HepG2 (cell line): ENCODE measurements at regions not wholly inside any gene's neighbourhood (a gene's known extent, or its start where the extent isn't known, plus 50 kb on each side); places are given as distances from the start of the nearest gene placed in this dataset.

Experiments
- ATAC-seq: fragments of 200-7000 bp; cut with Tn5 transposase; 3 replicates; pipeline ENCODE4 v1.9.1; 2020; ENCODE audit warnings: mild to moderate bottlenecking, moderate library complexity
- BruUV-seq: library from RNA; stranded (reverse); fragments of 400-500 nt; replicated peaks from 2 replicates; lab custom pipeline; 2021; lab: Mats Ljungman, UMichigan
- CTCF ChIA-PET: fragments of 300-600 bp; formaldehyde crosslinking; extraction: SDS; loops from one replicate; lab custom pipeline; 2021; ENCODE audit warnings: low total read pairs, inconsistent platforms, low intra/inter-chr PET ratio; lab: Yijun Ruan, JAX
- POLR2A ChIA-PET: fragments of 350-600 bp; sonication (Branson Sonifier 250); formaldehyde crosslinking; loops from one replicate; lab custom pipeline; 2020; ENCODE audit warnings: antibody characterized with exemption, inconsistent platforms; lab: Yijun Ruan, JAX
- DNase-seq: peaks from one replicate; pipeline ENCODE4 v3.0.0-alpha.2; 2015; ENCODE audit warnings: low spot score
- FAIRE-seq: peaks from 3 replicates; lab custom pipeline; 2011; peaks lifted over from hg19 to GRCh38; lab: Jason Lieb, UNC
- H2AFZ ChIP-seq: one replicate; pipeline ENCODE4 v1.6.1; 2011; ENCODE audit warnings: low read length, inconsistent platforms
- H3K27ac ChIP-seq: fragments of 300-600 bp; 3 replicates; pipeline ENCODE4 v1.8.0; 2011; ENCODE audit warnings: mixed run types, mild to moderate bottlenecking, mixed read lengths, low read length, inconsistent platforms; ENCODE audit not compliant: insufficient read depth; ENCODE audit errors: extremely low read length
- H3K27me3 ChIP-seq, 2 experiments: fragments of 200-600 bp in 1 of 2; 2 replicates in 1 of 2; 3 replicates in 1 of 2; pipeline versions ENCODE4 v1.6.0 to v1.8.0; 2011; ENCODE audit warnings: low read length in 2 of 2, mild to moderate bottlenecking in 2 of 2, moderate library complexity in 2 of 2, inconsistent platforms in 1 of 2; ENCODE audit not compliant: insufficient read depth in 2 of 2, control insufficient read depth in 1 of 2
- H3K36me3 ChIP-seq, 2 experiments: fragments of 200-600 bp in 1 of 2; replicated peaks in 1 of 2; 2 replicates in 1 of 2; 3 replicates in 1 of 2; pipeline versions ENCODE4 v1.5.1 to v1.8.0; 2011; ENCODE audit warnings: low read length in 2 of 2, inconsistent platforms in 1 of 2; ENCODE audit not compliant: insufficient read depth in 2 of 2, control insufficient read depth in 1 of 2
- H3K4me1 ChIP-seq: 2 replicates; pipeline ENCODE4 v1.5.1; 2012; ENCODE audit warnings: low read length, inconsistent platforms; ENCODE audit not compliant: insufficient read depth
- H3K4me2 ChIP-seq: 2 replicates; pipeline ENCODE4 v1.6.0; 2011; ENCODE audit warnings: low read depth, low read length, inconsistent platforms
- H3K4me3 ChIP-seq, 3 experiments: fragments of 200-600 bp in 1 of 3; sonication (generic), shearing (Covaris generic) in 1 of 3; replicated peaks in 1 of 3; 2 replicates each; pipeline ENCODE4 v1.5.1; 2011 to 2016; ENCODE audit warnings: low read length in 3 of 3, inconsistent platforms in 2 of 3, low read depth in 2 of 3, mild to moderate bottlenecking in 2 of 3, control low read depth in 1 of 3, mixed read lengths in 1 of 3; ENCODE audit not compliant: insufficient read depth in 1 of 3
- H3K79me2 ChIP-seq: one replicate; pipeline ENCODE4 v1.6.1; 2011; ENCODE audit warnings: low read length, inconsistent platforms; ENCODE audit not compliant: insufficient read depth
- H3K9ac ChIP-seq: 2 replicates; pipeline ENCODE4 v1.6.0; 2011; ENCODE audit warnings: mild to moderate bottlenecking, low read depth, low read length, inconsistent platforms; ENCODE audit not compliant: insufficient read depth
- H3K9me3 ChIP-seq: 2 replicates; pipeline ENCODE4 v1.5.1; 2012; ENCODE audit warnings: mild to moderate bottlenecking, low read length
- H4K20me1 ChIP-seq: 2 replicates; pipeline ENCODE4 v1.6.0; 2011; ENCODE audit warnings: inconsistent platforms, mild to moderate bottlenecking, low read length, moderate library complexity; ENCODE audit not compliant: insufficient read depth
- TGIF2 ChIP-seq: IDR thresholded peaks from 2 replicates; pipeline ENCODE4 v1.6.1; 2016; ENCODE audit warnings: control low read depth, missing compliant biosample characterization
- ZNF136 ChIP-seq: sonication (generic); formaldehyde crosslinking; IDR thresholded peaks from 2 replicates; pipeline ENCODE4 v1.8.1; 2022; ENCODE audit warnings: low read depth, mild to moderate bottlenecking, moderate library complexity, missing genetic modification reagents
- WGBS: methylation state at CpG from one replicate; pipeline ENCODE4 v1.1.6; 2017; ENCODE audit warnings: low lambda C conversion rate; 5-methylcytosine and 5-hydroxymethylcytosine counted together
- in situ Hi-C: cut with HindIII; loops from 2 replicates; pipeline ENCODE4 v1.10.0; 2017; ENCODE audit warnings: low pct_unique_long_range_greater_than_20kb; ENCODE audit not compliant: extremely low pct_ligation_motif_present
- intact Hi-C: fragments of 100-400 bp; cut with micrococcal nuclease; formaldehyde crosslinking; loops from one replicate; pipeline ENCODE4 v1.10.0; 2022; ENCODE audit not compliant: unreplicated experiment
- TF ChIP-seq, protein P1 (sequence below): sonication (generic); formaldehyde crosslinking; IDR thresholded peaks from 2 replicates; pipeline ENCODE4 v1.5.0; 2020; ENCODE audit warnings: mild to moderate bottlenecking, missing genetic modification reagents, moderate library complexity
- TF ChIP-seq, protein P2 (sequence below): sonication (generic); formaldehyde crosslinking; IDR thresholded peaks from 2 replicates; pipeline ENCODE4 v1.5.1; 2020; ENCODE audit warnings: missing genetic modification reagents, mild to moderate bottlenecking, borderline replicate concordance
- TF ChIP-seq, protein P3 (sequence below): IDR thresholded peaks from 2 replicates; pipeline ENCODE4 v1.6.1; 2016; ENCODE audit warnings: mild to moderate bottlenecking
- TF ChIP-seq, protein P4 (sequence below): sonication (generic); formaldehyde crosslinking; IDR thresholded peaks from 2 replicates; pipeline ENCODE4 v1.4.0; 2020; ENCODE audit warnings: missing genetic modification reagents, mild to moderate bottlenecking, borderline replicate concordance

DNA sequence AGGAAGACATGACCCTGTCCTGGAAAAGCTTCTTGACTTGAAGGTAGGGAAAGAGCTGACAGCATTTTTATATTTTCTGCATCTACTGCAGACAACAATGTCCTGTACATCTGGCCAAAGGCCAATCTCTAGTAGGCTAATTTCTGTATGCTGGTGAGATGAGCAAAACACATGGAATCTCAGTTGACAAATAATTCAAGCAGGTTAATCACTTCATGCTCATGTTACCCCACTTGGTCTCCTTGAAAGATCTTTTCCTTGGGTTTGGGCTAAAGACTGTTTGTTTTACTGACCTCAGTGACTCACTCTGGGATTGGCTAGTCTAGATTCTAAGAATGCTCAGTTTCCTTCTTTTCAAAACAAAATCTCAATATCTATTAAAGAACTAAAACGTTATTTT lies 298.8 kb downstream of the LMO7 start:
- Histone ChIP-seq H3K27me3 (no peaks in the 10 kb centered on the region), H3K79me2 (no peaks in the 10 kb centered on the region), H3K4me1 (no peaks in the 10 kb centered on the region), H3K4me2 (no peak overlapping the region), H2AFZ (no peak overlapping the region), H4K20me1 (no peaks in the 10 kb centered on the region), H3K4me3 (no peak overlapping the region), H3K9ac (no peak overlapping the region), H3K36me3 (no peaks in the 10 kb centered on the region), H3K9me3 (no peaks in the 10 kb centered on the region), H3K27ac (no peak overlapping the region)
- 0% methylated on average over 1 of the region's 1 CpG for WGBS
- DNase-seq = no peak
- no peak for FAIRE-seq
- in situ Hi-C loops (no loop called here), intact Hi-C loops (no loop called here)
- ChIA-PET POLR2A (no interaction called here), CTCF (no interaction called here)
- no TSS peak for BruUV-seq
- TF ChIP-seq, protein P1, sequence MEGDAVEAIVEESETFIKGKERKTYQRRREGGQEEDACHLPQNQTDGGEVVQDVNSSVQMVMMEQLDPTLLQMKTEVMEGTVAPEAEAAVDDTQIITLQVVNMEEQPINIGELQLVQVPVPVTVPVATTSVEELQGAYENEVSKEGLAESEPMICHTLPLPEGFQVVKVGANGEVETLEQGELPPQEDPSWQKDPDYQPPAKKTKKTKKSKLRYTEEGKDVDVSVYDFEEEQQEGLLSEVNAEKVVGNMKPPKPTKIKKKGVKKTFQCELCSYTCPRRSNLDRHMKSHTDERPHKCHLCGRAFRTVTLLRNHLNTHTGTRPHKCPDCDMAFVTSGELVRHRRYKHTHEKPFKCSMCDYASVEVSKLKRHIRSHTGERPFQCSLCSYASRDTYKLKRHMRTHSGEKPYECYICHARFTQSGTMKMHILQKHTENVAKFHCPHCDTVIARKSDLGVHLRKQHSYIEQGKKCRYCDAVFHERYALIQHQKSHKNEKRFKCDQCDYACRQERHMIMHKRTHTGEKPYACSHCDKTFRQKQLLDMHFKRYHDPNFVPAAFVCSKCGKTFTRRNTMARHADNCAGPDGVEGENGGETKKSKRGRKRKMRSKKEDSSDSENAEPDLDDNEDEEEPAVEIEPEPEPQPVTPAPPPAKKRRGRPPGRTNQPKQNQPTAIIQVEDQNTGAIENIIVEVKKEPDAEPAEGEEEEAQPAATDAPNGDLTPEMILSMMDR = no peak
- TF ChIP-seq, protein P2, sequence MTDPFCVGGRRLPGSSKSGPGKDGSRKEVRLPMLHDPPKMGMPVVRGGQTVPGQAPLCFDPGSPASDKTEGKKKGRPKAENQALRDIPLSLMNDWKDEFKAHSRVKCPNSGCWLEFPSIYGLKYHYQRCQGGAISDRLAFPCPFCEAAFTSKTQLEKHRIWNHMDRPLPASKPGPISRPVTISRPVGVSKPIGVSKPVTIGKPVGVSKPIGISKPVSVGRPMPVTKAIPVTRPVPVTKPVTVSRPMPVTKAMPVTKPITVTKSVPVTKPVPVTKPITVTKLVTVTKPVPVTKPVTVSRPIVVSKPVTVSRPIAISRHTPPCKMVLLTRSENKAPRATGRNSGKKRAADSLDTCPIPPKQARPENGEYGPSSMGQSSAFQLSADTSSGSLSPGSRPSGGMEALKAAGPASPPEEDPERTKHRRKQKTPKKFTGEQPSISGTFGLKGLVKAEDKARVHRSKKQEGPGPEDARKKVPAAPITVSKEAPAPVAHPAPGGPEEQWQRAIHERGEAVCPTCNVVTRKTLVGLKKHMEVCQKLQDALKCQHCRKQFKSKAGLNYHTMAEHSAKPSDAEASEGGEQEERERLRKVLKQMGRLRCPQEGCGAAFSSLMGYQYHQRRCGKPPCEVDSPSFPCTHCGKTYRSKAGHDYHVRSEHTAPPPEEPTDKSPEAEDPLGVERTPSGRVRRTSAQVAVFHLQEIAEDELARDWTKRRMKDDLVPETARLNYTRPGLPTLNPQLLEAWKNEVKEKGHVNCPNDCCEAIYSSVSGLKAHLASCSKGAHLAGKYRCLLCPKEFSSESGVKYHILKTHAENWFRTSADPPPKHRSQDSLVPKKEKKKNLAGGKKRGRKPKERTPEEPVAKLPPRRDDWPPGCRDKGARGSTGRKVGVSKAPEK (CRISPR knock-in tag) = no peak
- TF ChIP-seq TGIF2 (CRISPR knock-in tag) (no peak), ZNF136 (no peak)
- TF ChIP-seq, protein P3, sequence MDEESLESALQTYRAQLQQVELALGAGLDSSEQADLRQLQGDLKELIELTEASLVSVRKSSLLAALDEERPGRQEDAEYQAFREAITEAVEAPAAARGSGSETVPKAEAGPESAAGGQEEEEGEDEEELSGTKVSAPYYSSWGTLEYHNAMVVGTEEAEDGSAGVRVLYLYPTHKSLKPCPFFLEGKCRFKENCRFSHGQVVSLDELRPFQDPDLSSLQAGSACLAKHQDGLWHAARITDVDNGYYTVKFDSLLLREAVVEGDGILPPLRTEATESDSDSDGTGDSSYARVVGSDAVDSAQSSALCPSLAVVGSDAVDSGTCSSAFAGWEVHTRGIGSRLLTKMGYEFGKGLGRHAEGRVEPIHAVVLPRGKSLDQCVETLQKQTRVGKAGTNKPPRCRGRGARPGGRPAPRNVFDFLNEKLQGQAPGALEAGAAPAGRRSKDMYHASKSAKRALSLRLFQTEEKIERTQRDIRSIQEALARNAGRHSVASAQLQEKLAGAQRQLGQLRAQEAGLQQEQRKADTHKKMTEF (CRISPR knock-in tag) = no peak
- TF ChIP-seq, protein P4, sequence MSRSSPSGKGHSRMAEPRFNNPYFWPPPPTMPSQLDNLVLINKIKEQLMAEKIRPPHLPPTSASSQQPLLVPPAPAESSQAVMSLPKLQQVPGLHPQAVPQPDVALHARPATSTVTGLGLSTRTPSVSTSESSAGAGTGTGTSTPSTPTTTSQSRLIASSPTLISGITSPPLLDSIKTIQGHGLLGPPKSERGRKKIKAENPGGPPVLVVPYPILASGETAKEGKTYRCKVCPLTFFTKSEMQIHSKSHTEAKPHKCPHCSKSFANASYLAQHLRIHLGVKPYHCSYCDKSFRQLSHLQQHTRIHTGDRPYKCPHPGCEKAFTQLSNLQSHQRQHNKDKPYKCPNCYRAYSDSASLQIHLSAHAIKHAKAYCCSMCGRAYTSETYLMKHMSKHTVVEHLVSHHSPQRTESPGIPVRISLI (CRISPR knock-in tag) = no peak
- no peak for ATAC-seq
